OCI-LY7 (cell line): ENCODE measurements at regions not wholly inside any gene's neighbourhood (a gene's known extent, or its start where the extent isn't known, plus 50 kb on each side); places are given as distances from the start of the nearest gene placed in this dataset.

ENCODE experiments used
- BruUV-seq: library from RNA; stranded (reverse); fragments of 400-500 nt; replicated peaks from 2 replicates; lab custom pipeline; 2021; lab: Mats Ljungman, UMichigan
- CTCF ChIA-PET: fragments of 300-600 bp; sonication (Branson Sonifier 250); formaldehyde crosslinking; loops from one replicate; lab custom pipeline; 2022; ENCODE audit warnings: antibody characterized with exemption; ENCODE audit not compliant: unreplicated experiment; lab: Charles Lee
- POLR2A ChIA-PET: fragments of 300-600 bp; sonication (Branson Sonifier 250); formaldehyde crosslinking; loops from one replicate; lab custom pipeline; 2022; ENCODE audit warnings: antibody characterized with exemption; lab: Charles Lee
- DNase-seq: peaks from one replicate; pipeline ENCODE4 v3.0.0-alpha.2; 2015; ENCODE audit warnings: low spot score
- H2AFZ ChIP-seq: fragments of 200-600 bp; sonication (generic), shearing (Covaris generic); 2 replicates; pipeline ENCODE4 v1.6.1; 2014; ENCODE audit warnings: mild to moderate bottlenecking, antibody characterized with exemption, low read length, moderate library complexity
- H3K27ac ChIP-seq: fragments of 200-600 bp; sonication (generic); 2 replicates; pipeline ENCODE4 v1.5.1; 2014; ENCODE audit warnings: mixed run types, low read depth, mild to moderate bottlenecking, moderate library complexity, low read length, inconsistent platforms; ENCODE audit not compliant: poor library complexity, severe bottlenecking
- H3K36me3 ChIP-seq: fragments of 200-600 bp; sonication (generic); 2 replicates; pipeline ENCODE4 v1.6.1; 2014; ENCODE audit warnings: mild to moderate bottlenecking, antibody characterized with exemption, low read length, moderate library complexity, mixed read lengths; ENCODE audit not compliant: insufficient read depth
- H3K4me1 ChIP-seq: fragments of 200-600 bp; sonication (generic); 2 replicates; pipeline ENCODE4 v1.5.1; 2014; ENCODE audit warnings: mild to moderate bottlenecking, low read length; ENCODE audit not compliant: insufficient read depth, poor library complexity, severe bottlenecking
- H3K4me2 ChIP-seq: fragments of 200-600 bp; sonication (generic); 2 replicates; pipeline ENCODE4 v1.6.1; 2014; ENCODE audit warnings: mild to moderate bottlenecking, low read length
- H3K4me3 ChIP-seq: fragments of 200-600 bp; sonication (generic); 2 replicates; pipeline ENCODE4 v1.5.1; 2014; ENCODE audit warnings: mild to moderate bottlenecking, low read depth, low read length; ENCODE audit not compliant: poor library complexity, severe bottlenecking
- H3K79me2 ChIP-seq: fragments of 200-600 bp; sonication (generic); 2 replicates; pipeline ENCODE4 v1.6.1; 2016; ENCODE audit warnings: low read depth, mild to moderate bottlenecking, low read length, moderate library complexity, mixed read lengths; ENCODE audit not compliant: insufficient read depth
- H3K9me2 ChIP-seq: fragments of 200-600 bp; sonication (generic); 2 replicates; pipeline ENCODE4 v1.6.1; 2016; ENCODE audit warnings: mild to moderate bottlenecking, low read length, mixed read lengths; ENCODE audit not compliant: insufficient read depth
- H3K9me3 ChIP-seq: fragments of 200-600 bp; sonication (generic); 2 replicates; pipeline ENCODE4 v1.6.1; 2014; ENCODE audit warnings: mild to moderate bottlenecking, mixed run types, low read length, mixed read lengths
- H4K20me1 ChIP-seq: fragments of 200-600 bp; sonication (generic); 2 replicates; pipeline ENCODE4 v1.6.1; 2014; ENCODE audit warnings: mild to moderate bottlenecking, antibody characterized with exemption, low read length, moderate library complexity, mixed read lengths; ENCODE audit not compliant: insufficient read depth
- EZH2phosphoT487 ChIP-seq: fragments of 200-600 bp; sonication (generic); IDR thresholded peaks from 2 replicates; pipeline ENCODE4 v1.6.1; 2018; ENCODE audit warnings: low read depth, borderline replicate concordance, mild to moderate bottlenecking, mixed run types, antibody characterized with exemption, low read length, moderate library complexity, mixed read lengths
- intact Hi-C: fragments of 100-400 bp; cut with micrococcal nuclease; formaldehyde crosslinking; loops from one replicate; pipeline ENCODE4 v1.10.0; 2022; ENCODE audit not compliant: unreplicated experiment
- TF ChIP-seq, protein P1 (sequence below): fragments of 200-600 bp; sonication (generic); conservative IDR thresholded peaks from 2 replicates; pipeline ENCODE4 v1.5.1; 2014; ENCODE audit warnings: mild to moderate bottlenecking, antibody characterized with exemption, low read length, moderate library complexity, mixed read lengths

DNA sequence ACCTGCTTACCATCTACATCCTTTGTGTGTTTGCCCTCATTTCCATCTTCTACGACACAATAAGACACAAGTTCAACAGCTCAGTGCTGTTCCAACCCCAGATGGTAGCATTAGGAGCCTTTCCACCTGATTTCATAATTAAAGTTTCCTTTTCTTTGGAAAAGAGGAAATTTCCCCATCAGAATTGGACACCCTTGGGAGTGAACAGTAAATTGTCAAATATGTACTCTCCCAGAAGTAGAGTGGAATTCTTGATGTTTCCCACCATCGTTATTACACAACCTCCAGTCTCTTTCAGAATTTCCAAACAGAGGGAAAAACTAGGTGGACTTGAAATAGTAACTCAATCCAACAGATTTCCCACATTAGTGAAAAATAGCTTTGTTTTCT is 337.6 kb upstream of the OR4E1 start:
- no peaks in the 10 kb centered on the region for H3K36me3 ChIP-seq
- ChIA-PET CTCF (no interaction called here), POLR2A (no interaction called here)
- H3K27ac ChIP-seq = no peak overlapping the region
- no peaks in the 10 kb centered on the region for H3K79me2 ChIP-seq
- no peak overlapping the region for H3K4me2 ChIP-seq
- H2AFZ ChIP-seq = no peak overlapping the region
- H3K4me3 ChIP-seq = no peak overlapping the region
- intact Hi-C loops = no loop called here
- DNase-seq = no peak
- no peaks in the 10 kb centered on the region for H3K4me1 ChIP-seq
- H3K9me3 ChIP-seq = no peaks in the 10 kb centered on the region
- H3K9me2 ChIP-seq = no peaks in the 10 kb centered on the region
- no TSS peak for BruUV-seq
- no peaks in the 10 kb centered on the region for H4K20me1 ChIP-seq
- TF ChIP-seq, protein P1, sequence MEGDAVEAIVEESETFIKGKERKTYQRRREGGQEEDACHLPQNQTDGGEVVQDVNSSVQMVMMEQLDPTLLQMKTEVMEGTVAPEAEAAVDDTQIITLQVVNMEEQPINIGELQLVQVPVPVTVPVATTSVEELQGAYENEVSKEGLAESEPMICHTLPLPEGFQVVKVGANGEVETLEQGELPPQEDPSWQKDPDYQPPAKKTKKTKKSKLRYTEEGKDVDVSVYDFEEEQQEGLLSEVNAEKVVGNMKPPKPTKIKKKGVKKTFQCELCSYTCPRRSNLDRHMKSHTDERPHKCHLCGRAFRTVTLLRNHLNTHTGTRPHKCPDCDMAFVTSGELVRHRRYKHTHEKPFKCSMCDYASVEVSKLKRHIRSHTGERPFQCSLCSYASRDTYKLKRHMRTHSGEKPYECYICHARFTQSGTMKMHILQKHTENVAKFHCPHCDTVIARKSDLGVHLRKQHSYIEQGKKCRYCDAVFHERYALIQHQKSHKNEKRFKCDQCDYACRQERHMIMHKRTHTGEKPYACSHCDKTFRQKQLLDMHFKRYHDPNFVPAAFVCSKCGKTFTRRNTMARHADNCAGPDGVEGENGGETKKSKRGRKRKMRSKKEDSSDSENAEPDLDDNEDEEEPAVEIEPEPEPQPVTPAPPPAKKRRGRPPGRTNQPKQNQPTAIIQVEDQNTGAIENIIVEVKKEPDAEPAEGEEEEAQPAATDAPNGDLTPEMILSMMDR = no peak
- TF ChIP-seq EZH2phosphoT487 = no peak

DNA sequence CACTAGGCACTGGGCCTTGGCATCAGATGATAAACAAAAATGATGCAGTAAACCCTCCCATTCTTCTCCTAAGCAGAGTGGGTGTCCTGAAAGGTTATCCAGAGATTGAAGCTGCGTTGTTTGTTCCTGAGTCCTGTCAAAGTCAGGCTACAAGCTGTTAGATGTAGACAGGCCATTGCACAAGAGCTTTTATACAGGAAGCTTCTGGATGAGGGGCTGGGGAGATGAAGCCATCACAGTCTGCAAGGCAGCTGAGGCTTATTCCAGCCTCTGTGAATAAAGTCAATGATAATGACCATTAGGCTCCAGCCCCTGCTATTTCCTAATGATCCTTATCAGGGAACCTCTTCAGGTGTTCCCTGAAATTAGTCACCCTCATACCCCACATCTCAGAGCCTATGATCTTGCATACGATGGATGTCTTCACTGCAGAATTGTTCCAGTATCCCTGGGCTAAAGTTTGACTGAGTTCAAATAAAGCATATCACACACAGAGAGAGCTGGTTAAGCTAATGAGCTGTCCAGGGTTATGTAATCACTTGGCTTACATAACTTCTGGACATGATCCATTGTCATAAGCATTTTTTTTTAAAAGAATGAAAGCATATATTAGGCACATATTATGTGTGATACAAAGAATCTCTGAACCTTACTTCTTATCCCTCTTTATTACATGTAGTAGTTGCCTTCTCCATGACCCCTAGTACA is 337.1 kb upstream of the OR4E1 start:
- intact Hi-C loops = no loop called here
- Histone ChIP-seq H3K9me2 (no peaks in the 10 kb centered on the region), H3K4me3 (no peak overlapping the region), H4K20me1 (no peaks in the 10 kb centered on the region), H3K79me2 (no peaks in the 10 kb centered on the region), H3K9me3 (no peaks in the 10 kb centered on the region), H3K36me3 (no peaks in the 10 kb centered on the region), H3K27ac (no peak overlapping the region), H3K4me2 (no peak overlapping the region), H2AFZ (no peak overlapping the region), H3K4me1 (no peaks in the 10 kb centered on the region)
- TF ChIP-seq, protein P1 = no peak
- no peak for TF ChIP-seq EZH2phosphoT487
- ChIA-PET POLR2A (no interaction called here), CTCF (no interaction called here)
- no TSS peak for BruUV-seq
- no peak for DNase-seq

DNA sequence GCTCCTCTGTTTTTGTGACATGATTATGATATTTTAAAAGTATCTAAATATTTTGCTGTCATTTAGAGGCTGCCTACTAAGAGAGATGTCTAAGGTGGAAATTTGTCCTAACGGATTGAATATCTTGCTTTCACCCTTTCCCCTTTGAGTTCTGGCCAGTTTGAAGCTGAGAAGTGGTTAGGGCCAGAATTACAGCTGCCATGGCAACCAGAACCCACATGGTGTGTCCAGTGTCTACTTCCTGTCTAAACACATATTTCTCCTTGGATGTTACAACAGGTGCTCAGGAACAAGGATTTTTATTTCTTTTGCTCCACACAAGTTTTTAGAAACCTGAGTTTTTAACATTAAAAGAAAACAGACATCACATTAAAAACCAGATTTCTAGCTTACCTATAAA is 335.1 kb upstream of the OR4E1 start:
- CTCF ChIA-PET = no interaction called here
- Histone ChIP-seq H3K4me3 (no peak overlapping the region), H3K36me3 (no peaks in the 10 kb centered on the region), H3K79me2 (no peaks in the 10 kb centered on the region), H4K20me1 (no peaks in the 10 kb centered on the region), H2AFZ (no peak overlapping the region), H3K4me2 (no peak overlapping the region), H3K9me2 (no peaks in the 10 kb centered on the region), H3K4me1 (no peaks in the 10 kb centered on the region), H3K9me3 (no peaks in the 10 kb centered on the region), H3K27ac (no peak overlapping the region)
- intact Hi-C loops = no loop called here
- DNase-seq = no peak
- no peak for TF ChIP-seq EZH2phosphoT487
- TF ChIP-seq, protein P1 = no peak
- BruUV-seq = no TSS peak
- POLR2A ChIA-PET = no interaction called here
